ENCODE measurements at regions not wholly inside any gene's neighbourhood (a gene's known extent, or its start where the extent isn't known, plus 50 kb on each side); places are given as distances from the start of the nearest gene placed in this dataset.

GRCh38 chr7:115728518-115728917 is 302.0 kb downstream of the TFEC start:
- H3K9me3 ChIP-seq (ENCODE audit: control insufficient read depth, insufficient read depth, low read depth, low read length): no peaks in the 10 kb centered on the region
- no peak overlapping the region for H3K27ac ChIP-seq (ENCODE audit: extremely low read depth, low read depth, low read length)
- 0 out of 2 replicates have a peak, but pooled peaks have one; percentile 38 for TF ChIP-seq WT1 (tag by site-specific recombination; IDR thresholded peaks at IDR 0.05)
- peak; percentile 42; the same call in 1 of the 2 replicates for TF ChIP-seq OSR2 (tag by site-specific recombination; IDR thresholded peaks at IDR 0.05)
- 0 out of 2 replicates have a peak, but pooled peaks have one; percentile 8 for TF ChIP-seq ZNF596 (tag by site-specific recombination; IDR thresholded peaks at IDR 0.05)
- TF ChIP-seq FEZF1 (tag by site-specific recombination; IDR thresholded peaks at IDR 0.05): peak; percentile 85
- no peak for TF ChIP-seq GLIS2 (tag by site-specific recombination; IDR thresholded peaks at IDR 0.05)
- H3K4me3 ChIP-seq (ENCODE audit: low read depth, low read length): no peak overlapping the region
- no peaks in the 10 kb centered on the region for H3K36me3 ChIP-seq (ENCODE audit: control insufficient read depth in 2 of 2, insufficient read depth in 1 of 2, low read length in 2 of 2)
- ChIA-PET POLR2A (no interaction called here), CTCF (interaction anchor here (0.7 kb wide), 2 partner anchors 21 to 291 kb away, joined by 3 to 4 read pairs; no protein-coding TSS in a partner anchor)
- peaks cover 22% of the 10 kb centered on the region for H3K4me1 ChIP-seq (ENCODE audit: control insufficient read depth, insufficient read depth, low read length)

DNA sequence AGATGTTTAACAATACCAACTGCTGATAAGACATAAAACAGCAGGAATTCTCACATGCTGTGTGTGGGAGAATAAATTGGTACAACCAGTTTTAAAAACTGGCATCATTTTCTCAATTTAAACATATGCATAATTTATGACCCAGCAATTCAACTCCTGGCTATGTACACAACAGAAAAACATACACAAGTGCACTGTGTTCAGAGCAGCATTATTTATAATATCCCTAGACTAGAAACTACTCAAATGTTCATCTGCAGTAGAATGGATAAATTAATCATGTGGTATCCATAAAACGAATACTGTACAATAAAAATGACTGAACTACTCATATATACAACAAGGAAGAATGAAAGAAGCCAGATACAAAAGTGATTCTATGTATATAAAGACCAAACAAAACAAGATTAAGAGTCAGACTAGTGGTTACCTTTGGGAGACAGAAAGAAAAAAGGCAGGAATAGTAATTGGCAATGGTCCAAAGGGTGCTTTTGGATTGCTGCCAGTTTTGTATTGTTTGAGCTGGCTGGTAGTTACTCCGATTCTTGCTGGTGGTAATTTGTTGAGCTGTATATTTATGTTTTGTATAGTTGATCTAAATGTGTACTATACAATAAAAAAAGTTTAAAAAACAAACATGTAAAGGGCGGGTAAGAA is 306.0 kb downstream of the TFEC start:
- ChIA-PET POLR2A (no interaction called here), CTCF (no interaction called here)
- no peak overlapping the region for H3K27ac ChIP-seq (ENCODE audit: extremely low read depth, low read depth, low read length)
- no peaks in the 10 kb centered on the region for H3K9me3 ChIP-seq (ENCODE audit: control insufficient read depth, insufficient read depth, low read depth, low read length)
- H3K4me3 ChIP-seq (ENCODE audit: low read depth, low read length): no peak overlapping the region
- H3K4me1 ChIP-seq (ENCODE audit: control insufficient read depth, insufficient read depth, low read length): peaks cover 14% of the 10 kb centered on the region
- H3K36me3 ChIP-seq (ENCODE audit: control insufficient read depth in 2 of 2, insufficient read depth in 1 of 2, low read length in 2 of 2): no peaks in the 10 kb centered on the region
- TF ChIP-seq ZNF843 (tag by site-specific recombination; IDR thresholded peaks at IDR 0.05): peak; percentile 51; the same call in 1 of the 2 replicates
- no peak for TF ChIP-seq SETDB1 (IDR thresholded peaks at IDR 0.05; ENCODE audit: insufficient read length, low read length)
- TF ChIP-seq SP7 (tag by site-specific recombination; IDR thresholded peaks at IDR 0.05): peak; percentile 76; the same call in 1 of the 2 replicates
- no peak for TF ChIP-seq ZNF391 (tag by site-specific recombination; IDR thresholded peaks at IDR 0.05; ENCODE audit: borderline replicate concordance, low read depth)
- TF ChIP-seq WT1 (tag by site-specific recombination; IDR thresholded peaks at IDR 0.05): peak; percentile 64
- TF ChIP-seq FEZF1 (tag by site-specific recombination; IDR thresholded peaks at IDR 0.05): peak; percentile 62
- peak; percentile 41; the same call in 1 of the 2 replicates for TF ChIP-seq ZNF121 (tag by site-specific recombination; IDR thresholded peaks at IDR 0.05)
- no peak for TF ChIP-seq ZNF514 (tag by site-specific recombination; IDR thresholded peaks at IDR 0.05)
- TF ChIP-seq ZNF184 (tag by site-specific recombination; IDR thresholded peaks at IDR 0.05): no peak
- no peak for TF ChIP-seq KLF16 (tag by site-specific recombination; IDR thresholded peaks at IDR 0.05)
- TF ChIP-seq GLI2 (tag by site-specific recombination; IDR thresholded peaks at IDR 0.05; ENCODE audit: borderline replicate concordance, low read depth): 0 out of 2 replicates have a peak, but pooled peaks have one; percentile 4
- 0 out of 2 replicates have a peak, but pooled peaks have one; percentile 13 for TF ChIP-seq ZNF580 (tag by site-specific recombination; IDR thresholded peaks at IDR 0.05)
- TF ChIP-seq KLF10 (tag by site-specific recombination; IDR thresholded peaks at IDR 0.05): peak; percentile 42; the same call in 1 of the 2 replicates
- TF ChIP-seq BCL11B (tag by site-specific recombination; IDR thresholded peaks at IDR 0.05; ENCODE audit: low read depth): peak; percentile 31; the same call in 1 of the 2 replicates
- no peak for TF ChIP-seq ZNF621 (tag by site-specific recombination; IDR thresholded peaks at IDR 0.05)
- TF ChIP-seq ZNF660 (tag by site-specific recombination; IDR thresholded peaks at IDR 0.05): peak; percentile 85
- TF ChIP-seq BCL6B (tag by site-specific recombination; IDR thresholded peaks at IDR 0.05): peak; percentile 81
- peak; percentile 64 for TF ChIP-seq ZNF423 (tag by site-specific recombination; IDR thresholded peaks at IDR 0.05)
- no peak for TF ChIP-seq GLIS2 (tag by site-specific recombination; IDR thresholded peaks at IDR 0.05)
- TF ChIP-seq ZNF501 (tag by site-specific recombination; IDR thresholded peaks at IDR 0.05): no peak; the same call in 1 of the 2 replicates
- no peak for TF ChIP-seq ZNF274 (IDR thresholded peaks at IDR 0.05; ENCODE audit: low read length)
- TF ChIP-seq ZNF274 (tag by site-specific recombination; IDR thresholded peaks at IDR 0.05; ENCODE audit: borderline replicate concordance): no peak
- peak; percentile 60; the same call in 1 of the 2 replicates for TF ChIP-seq ZBTB20 (tag by site-specific recombination; IDR thresholded peaks at IDR 0.05)
- TF ChIP-seq ZBTB17 (tag by site-specific recombination; IDR thresholded peaks at IDR 0.05): peak; percentile 90
- TF ChIP-seq ZNF664 (tag by site-specific recombination; IDR thresholded peaks at IDR 0.05): peak; percentile 53
- TF ChIP-seq, protein P1, sequence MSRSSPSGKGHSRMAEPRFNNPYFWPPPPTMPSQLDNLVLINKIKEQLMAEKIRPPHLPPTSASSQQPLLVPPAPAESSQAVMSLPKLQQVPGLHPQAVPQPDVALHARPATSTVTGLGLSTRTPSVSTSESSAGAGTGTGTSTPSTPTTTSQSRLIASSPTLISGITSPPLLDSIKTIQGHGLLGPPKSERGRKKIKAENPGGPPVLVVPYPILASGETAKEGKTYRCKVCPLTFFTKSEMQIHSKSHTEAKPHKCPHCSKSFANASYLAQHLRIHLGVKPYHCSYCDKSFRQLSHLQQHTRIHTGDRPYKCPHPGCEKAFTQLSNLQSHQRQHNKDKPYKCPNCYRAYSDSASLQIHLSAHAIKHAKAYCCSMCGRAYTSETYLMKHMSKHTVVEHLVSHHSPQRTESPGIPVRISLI (tag by site-specific recombination; IDR thresholded peaks at IDR 0.05): 0 out of 2 replicates have a peak, but pooled peaks have one; percentile 71
- TF ChIP-seq, protein P2, sequence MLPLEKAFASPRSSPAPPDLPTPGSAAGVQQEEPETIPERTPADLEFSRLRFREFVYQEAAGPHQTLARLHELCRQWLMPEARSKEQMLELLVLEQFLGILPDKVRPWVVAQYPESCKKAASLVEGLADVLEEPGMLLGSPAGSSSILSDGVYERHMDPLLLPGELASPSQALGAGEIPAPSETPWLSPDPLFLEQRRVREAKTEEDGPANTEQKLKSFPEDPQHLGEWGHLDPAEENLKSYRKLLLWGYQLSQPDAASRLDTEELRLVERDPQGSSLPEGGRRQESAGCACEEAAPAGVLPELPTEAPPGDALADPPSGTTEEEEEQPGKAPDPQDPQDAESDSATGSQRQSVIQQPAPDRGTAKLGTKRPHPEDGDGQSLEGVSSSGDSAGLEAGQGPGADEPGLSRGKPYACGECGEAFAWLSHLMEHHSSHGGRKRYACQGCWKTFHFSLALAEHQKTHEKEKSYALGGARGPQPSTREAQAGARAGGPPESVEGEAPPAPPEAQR (tag by site-specific recombination; IDR thresholded peaks at IDR 0.05): peak; percentile 74; the same call in 1 of the 2 replicates
- peak; percentile 65 for TF ChIP-seq ZIC2 (tag by site-specific recombination; IDR thresholded peaks at IDR 0.05)
- TF ChIP-seq ZNF549 (tag by site-specific recombination; IDR thresholded peaks at IDR 0.05): no peak; the same call in 1 of the 2 replicates
